HCT116 (cell line): ENCODE measurements at regions not wholly inside any gene's neighbourhood (a gene's known extent, or its start where the extent isn't known, plus 50 kb on each side); places are given as distances from the start of the nearest gene placed in this dataset.

Experiments
- ATF3 ChIP-seq: IDR thresholded peaks from 2 replicates; pipeline ENCODE4 v1.6.1; 2012
- CBX3 ChIP-seq: IDR thresholded peaks from 2 replicates; pipeline ENCODE4 v1.6.1; 2012; ENCODE audit warnings: low read depth
- CEBPB ChIP-seq: IDR thresholded peaks from 2 replicates; pipeline ENCODE4 v1.6.1; 2012; ENCODE audit warnings: low read depth
- EZH2phosphoT487 ChIP-seq: fragments of 200-600 bp; IDR thresholded peaks from 2 replicates; pipeline ENCODE4 v1.6.1; 2018; ENCODE audit warnings: antibody characterized with exemption, borderline replicate concordance
- POLR2A ChIP-seq: IDR thresholded peaks from 2 replicates; pipeline ENCODE4 v1.7.0; 2011; ENCODE audit warnings: borderline replicate concordance; ENCODE audit not compliant: insufficient read depth, insufficient read length; ENCODE audit errors: extremely low read depth
- RAD21 ChIP-seq: IDR thresholded peaks from 2 replicates; pipeline ENCODE4 v1.6.1; 2012; ENCODE audit warnings: low read depth, mild to moderate bottlenecking
- YY1 ChIP-seq: IDR thresholded peaks from 2 replicates; pipeline ENCODE4 v1.6.1; 2011; ENCODE audit warnings: low read length, low read depth, moderate library complexity, mild to moderate bottlenecking; ENCODE audit not compliant: insufficient replicate concordance; ENCODE audit errors: extremely low read depth
- TF ChIP-seq, protein P1 (sequence below), 3 experiments: fragments of 200-600 bp in 1 of 3; sonication (generic) in 1 of 3; IDR thresholded peaks in 2 of 3; conservative IDR thresholded peaks in 1 of 3; 2 replicates each; pipeline ENCODE4 v1.5.1; 2012 to 2017; ENCODE audit warnings: low read depth in 2 of 3, low read length in 2 of 3, antibody characterized with exemption in 1 of 3, borderline replicate concordance in 1 of 3, control low read depth in 1 of 3, mild to moderate bottlenecking in 1 of 3, mixed read lengths in 1 of 3, mixed run types in 1 of 3, moderate library complexity in 1 of 3; ENCODE audit not compliant: insufficient read depth in 1 of 3
- TF ChIP-seq, protein P2 (sequence below): IDR thresholded peaks from 2 replicates; pipeline ENCODE4 v1.6.1; 2011; ENCODE audit warnings: mild to moderate bottlenecking, low read length, moderate library complexity; ENCODE audit not compliant: insufficient replicate concordance; ENCODE audit errors: extremely low read depth

GRCh38 chr9:74025402-74025925, 471.7 kb upstream of the RORB start:
- TF ChIP-seq, protein P1, sequence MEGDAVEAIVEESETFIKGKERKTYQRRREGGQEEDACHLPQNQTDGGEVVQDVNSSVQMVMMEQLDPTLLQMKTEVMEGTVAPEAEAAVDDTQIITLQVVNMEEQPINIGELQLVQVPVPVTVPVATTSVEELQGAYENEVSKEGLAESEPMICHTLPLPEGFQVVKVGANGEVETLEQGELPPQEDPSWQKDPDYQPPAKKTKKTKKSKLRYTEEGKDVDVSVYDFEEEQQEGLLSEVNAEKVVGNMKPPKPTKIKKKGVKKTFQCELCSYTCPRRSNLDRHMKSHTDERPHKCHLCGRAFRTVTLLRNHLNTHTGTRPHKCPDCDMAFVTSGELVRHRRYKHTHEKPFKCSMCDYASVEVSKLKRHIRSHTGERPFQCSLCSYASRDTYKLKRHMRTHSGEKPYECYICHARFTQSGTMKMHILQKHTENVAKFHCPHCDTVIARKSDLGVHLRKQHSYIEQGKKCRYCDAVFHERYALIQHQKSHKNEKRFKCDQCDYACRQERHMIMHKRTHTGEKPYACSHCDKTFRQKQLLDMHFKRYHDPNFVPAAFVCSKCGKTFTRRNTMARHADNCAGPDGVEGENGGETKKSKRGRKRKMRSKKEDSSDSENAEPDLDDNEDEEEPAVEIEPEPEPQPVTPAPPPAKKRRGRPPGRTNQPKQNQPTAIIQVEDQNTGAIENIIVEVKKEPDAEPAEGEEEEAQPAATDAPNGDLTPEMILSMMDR (IDR thresholded peaks at IDR 0.05 in 2 of 3, conservative IDR thresholded peaks at IDR 0.05 in 1 of 3; ENCODE audit: borderline replicate concordance in 1 of 3, insufficient read depth in 1 of 3, low read depth in 2 of 3, low read length in 2 of 3): no peak
- no peak for TF ChIP-seq POLR2A
- TF ChIP-seq EZH2phosphoT487: no peak
- no peak for TF ChIP-seq CBX3
- TF ChIP-seq RAD21: no peak
- TF ChIP-seq, protein P2, sequence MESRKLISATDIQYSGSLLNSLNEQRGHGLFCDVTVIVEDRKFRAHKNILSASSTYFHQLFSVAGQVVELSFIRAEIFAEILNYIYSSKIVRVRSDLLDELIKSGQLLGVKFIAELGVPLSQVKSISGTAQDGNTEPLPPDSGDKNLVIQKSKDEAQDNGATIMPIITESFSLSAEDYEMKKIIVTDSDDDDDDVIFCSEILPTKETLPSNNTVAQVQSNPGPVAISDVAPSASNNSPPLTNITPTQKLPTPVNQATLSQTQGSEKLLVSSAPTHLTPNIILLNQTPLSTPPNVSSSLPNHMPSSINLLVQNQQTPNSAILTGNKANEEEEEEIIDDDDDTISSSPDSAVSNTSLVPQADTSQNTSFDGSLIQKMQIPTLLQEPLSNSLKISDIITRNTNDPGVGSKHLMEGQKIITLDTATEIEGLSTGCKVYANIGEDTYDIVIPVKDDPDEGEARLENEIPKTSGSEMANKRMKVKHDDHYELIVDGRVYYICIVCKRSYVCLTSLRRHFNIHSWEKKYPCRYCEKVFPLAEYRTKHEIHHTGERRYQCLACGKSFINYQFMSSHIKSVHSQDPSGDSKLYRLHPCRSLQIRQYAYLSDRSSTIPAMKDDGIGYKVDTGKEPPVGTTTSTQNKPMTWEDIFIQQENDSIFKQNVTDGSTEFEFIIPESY: no peak
- TF ChIP-seq YY1: no peak
- TF ChIP-seq CEBPB: no peak
- TF ChIP-seq ATF3: no peak
